A172 (cell line): ENCODE measurements at regions not wholly inside any gene's neighbourhood (a gene's known extent, or its start where the extent isn't known, plus 50 kb on each side); places are given as distances from the start of the nearest gene placed in this dataset.
"Not testable (repeated sequence)": the region's sequence is repeated elsewhere in the genome, so short reads cannot be mapped to it uniquely, and the experiment has no call there.

Source experiments
- DNase-seq: peaks from one replicate; pipeline ENCODE4 v3.0.0-alpha.2; 2015; ENCODE audit warnings: low spot score

DNA sequence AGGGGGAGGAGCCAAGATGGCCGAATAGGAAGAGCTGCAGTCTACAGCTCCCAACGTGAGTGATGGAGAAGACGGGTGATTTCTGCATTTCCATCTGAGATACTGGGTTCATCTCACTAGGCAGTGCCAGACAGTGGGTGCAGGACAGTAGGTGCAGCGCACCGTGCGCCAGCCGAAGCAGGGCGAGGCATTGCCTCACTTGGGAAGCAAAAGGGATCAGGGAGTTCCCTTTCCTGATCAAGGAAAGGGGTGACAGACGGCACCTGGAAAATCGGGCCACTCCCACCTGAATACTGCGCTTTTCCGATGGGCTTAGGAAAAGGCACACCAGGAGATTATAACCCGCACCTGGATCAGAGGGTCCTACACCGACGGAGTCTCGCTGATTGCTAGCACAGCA lies 121.1 kb upstream of the SESTD1 start:
- DNase-seq: not testable (repeated sequence)

DNA sequence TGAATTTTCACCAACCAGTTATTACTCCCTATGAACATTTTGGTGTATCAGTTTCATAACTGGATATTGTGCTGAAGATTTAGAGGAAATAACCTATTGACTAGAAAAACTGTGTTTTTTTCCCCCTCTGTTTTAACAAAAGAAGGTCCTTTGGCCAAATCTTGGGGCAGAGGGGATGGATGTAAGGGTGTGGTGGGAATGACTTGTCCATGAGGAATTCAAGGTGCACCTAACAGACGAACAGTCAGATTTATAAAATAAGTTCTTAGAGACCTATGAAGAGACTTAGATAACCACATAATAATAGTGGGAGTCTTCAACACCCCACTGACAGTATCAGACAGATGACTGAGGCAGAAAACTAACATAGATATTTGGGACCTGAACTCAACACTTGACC lies 119.3 kb upstream of the SESTD1 start:
- no peak for DNase-seq

DNA sequence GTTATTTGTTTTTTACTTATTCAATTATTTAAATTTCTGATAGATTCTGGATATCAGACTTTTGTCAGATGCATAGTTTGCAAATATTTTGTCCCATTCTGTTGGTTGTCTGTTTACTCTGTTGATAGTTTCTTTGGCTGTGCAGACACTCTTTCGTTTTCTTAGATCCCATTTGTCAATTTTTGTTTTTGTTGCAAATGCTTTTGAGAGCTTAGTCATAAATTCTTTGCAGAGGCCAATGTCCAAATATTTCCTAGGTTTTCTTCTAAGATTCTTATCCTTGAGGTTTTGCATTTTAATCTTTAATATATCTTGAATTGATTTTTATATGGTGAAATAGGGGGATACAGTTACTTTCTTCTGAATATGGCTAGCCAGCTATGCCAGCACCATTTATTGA lies 112.7 kb upstream of the SESTD1 start:
- no peak for DNase-seq

- no peak for DNase-seq
Measured at GRCh38 chr2:179376881-179377280, 112.2 kb upstream of the SESTD1 start.

- DNase-seq: no peak
Measured at GRCh38 chr2:179373816-179374215, 109.2 kb upstream of the SESTD1 start.

DNA sequence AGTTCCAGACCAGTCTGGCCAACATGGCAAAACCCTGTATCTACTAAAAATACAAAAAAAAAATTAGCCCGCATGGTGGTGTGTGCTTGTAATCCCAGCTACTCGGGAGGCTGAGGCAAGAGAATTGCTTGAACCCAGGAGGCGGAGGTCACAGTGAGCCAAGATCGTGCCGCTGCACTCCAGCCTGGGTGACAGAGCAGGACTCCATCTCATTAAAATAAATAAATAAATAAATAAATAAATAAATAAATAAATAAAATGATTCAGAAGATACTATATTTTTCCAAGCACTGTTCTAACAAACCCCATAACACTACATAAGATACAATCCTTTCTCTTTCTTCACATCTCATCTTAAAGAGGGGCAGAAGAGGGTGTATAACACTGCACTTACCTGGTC lies 100.9 kb upstream of the SESTD1 start:
- not testable (repeated sequence) for DNase-seq

- DNase-seq: peak; percentile 8
Measured at GRCh38 chr2:179355881-179356280, 91.2 kb upstream of the SESTD1 start.

GRCh38 chr2:179354739-179355537 lies 90.3 kb upstream of the SESTD1 start:
- peak; percentile 5 for DNase-seq

- no peak for DNase-seq
Measured at GRCh38 chr2:179354296-179354695, 89.7 kb upstream of the SESTD1 start.

DNA sequence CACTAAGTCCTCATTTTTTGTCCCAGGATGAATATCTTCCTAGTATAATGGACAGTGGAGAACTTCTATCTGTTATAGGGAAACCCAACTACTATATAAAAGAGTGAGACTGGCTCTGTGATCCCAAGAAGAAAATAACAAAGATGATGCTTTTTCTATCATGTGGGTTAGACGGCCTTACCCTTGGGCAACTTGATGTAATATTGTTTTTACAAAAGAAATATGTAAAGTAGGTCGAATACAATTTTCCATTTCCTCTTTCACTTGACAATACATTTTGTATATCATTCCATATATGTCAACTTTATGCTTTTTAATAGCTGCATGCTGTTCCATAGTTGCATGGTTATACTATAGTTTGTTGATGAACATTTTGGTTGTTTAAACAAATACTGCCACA lies 87.5 kb upstream of the SESTD1 start:
- DNase-seq: no peak

GRCh38 chr2:179351057-179351456 lies 86.4 kb upstream of the SESTD1 start:
- DNase-seq: no peak

- DNase-seq: no peak
Measured at GRCh38 chr2:179349670-179350303, 85.2 kb upstream of the SESTD1 start.

DNA sequence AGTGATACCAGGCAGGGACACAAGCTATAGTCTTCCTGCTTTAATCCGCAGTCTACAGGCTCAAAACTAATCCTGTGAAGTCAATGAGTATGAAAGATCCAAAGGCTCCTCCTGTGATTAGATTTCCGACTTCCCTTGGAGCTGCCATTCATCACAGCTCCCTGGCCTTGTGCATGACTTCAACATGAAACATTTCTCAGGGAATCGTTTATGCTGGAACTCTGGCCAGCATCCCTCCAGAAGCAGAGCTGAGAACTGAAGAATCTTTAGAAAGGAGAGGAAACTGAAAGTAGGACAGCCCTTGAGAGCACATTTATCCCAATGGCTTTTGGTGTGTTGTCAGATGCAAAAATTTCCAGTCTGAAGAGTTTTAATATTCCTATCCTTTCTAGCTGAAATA lies 84.3 kb upstream of the SESTD1 start:
- DNase-seq: no peak

DNA sequence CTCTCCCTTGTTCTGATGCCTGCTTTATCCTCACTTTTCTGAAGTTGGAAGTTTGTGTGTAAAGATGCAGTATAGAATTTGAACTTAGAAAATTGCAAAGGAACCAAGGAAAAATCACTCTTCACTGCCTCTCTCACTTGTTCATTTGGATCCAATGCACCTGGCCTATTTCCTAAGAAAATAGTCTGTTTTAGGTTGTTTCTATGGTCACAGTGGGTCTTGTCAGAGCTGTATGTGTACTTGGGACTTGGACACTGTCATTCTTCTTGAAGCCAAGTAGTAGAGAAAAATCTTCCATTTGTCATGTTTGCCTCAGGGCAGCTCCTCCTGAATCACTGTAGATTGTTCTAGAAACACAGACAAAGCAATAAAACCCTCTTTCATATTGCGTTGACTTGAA lies 80.3 kb upstream of the SESTD1 start:
- DNase-seq: no peak

- peak; percentile 8 for DNase-seq
Measured at GRCh38 chr2:179344280-179344964, 79.8 kb upstream of the SESTD1 start.

GRCh38 chr2:179343945-179344279 lies 79.3 kb upstream of the SESTD1 start:
- DNase-seq: no peak

- DNase-seq: no peak
Measured at GRCh38 chr2:179341152-179341866, 76.7 kb upstream of the SESTD1 start.

GRCh38 chr2:179340678-179341077 lies 76.0 kb upstream of the SESTD1 start:
- peak; percentile 30 for DNase-seq

- DNase-seq: no peak
Measured at GRCh38 chr2:179338681-179339080, 74.0 kb upstream of the SESTD1 start.

GRCh38 chr2:179336782-179337534 lies 72.3 kb upstream of the SESTD1 start:
- DNase-seq: peak; percentile 19

DNA sequence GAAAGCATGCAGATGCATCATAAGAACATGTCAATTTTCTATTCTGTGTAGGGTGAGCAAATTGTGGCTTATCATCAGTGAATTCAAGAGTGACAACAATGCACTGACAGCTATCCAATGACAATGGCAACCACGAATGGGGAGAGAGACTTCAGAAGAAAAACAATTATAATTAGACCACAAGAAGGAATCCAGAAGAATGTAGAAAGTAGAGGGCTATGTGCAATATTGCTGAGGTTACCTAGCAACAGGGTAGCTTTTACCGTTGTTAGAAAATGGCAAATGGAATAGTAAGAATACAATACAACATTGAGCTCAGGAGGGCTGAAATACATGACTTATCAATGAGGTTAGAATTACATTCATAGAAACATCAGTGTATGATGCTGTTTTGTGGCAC lies 71.1 kb upstream of the SESTD1 start:
- DNase-seq: no peak

- DNase-seq: peak; percentile 27
Measured at GRCh38 chr2:179332903-179333302, 68.3 kb upstream of the SESTD1 start.
